IMR-90 (cell line): ENCODE measurements at regions not wholly inside any gene's neighbourhood (a gene's known extent, or its start where the extent isn't known, plus 50 kb on each side); places are given as distances from the start of the nearest gene placed in this dataset.

Experiments
- ATAC-seq: fragments of 200-7000 bp; cut with Tn5 transposase; 2 replicates; pipeline ENCODE4 v1.9.1; 2020; ENCODE audit warnings: low read depth, mild to moderate bottlenecking, moderate library complexity
- BruUV-seq: library from RNA; stranded (reverse); fragments of 400-500 nt; replicated peaks from 2 replicates; lab custom pipeline; 2021; lab: Mats Ljungman, UMichigan
- CTCF ChIA-PET: fragments of 300-600 bp; formaldehyde crosslinking; extraction: SDS; loops from one replicate; lab custom pipeline; 2021; ENCODE audit warnings: antibody characterized with exemption; lab: Yijun Ruan, JAX
- POLR2A ChIA-PET: fragments of 300-600 bp; sonication (Branson Sonifier 250); formaldehyde crosslinking; loops from one replicate; lab custom pipeline; 2022; ENCODE audit warnings: antibody characterized with exemption; ENCODE audit not compliant: unreplicated experiment; lab: Charles Lee
- DNase-seq: peaks from one replicate; pipeline ENCODE4 v3.0.0; 2013
- H2AFZ ChIP-seq: replicated peaks from 2 replicates; pipeline ENCODE3; 2013; ENCODE audit warnings: low read length, mild to moderate bottlenecking; ENCODE audit not compliant: poor library complexity
- H2AK5ac ChIP-seq: 2 replicates; pipeline ENCODE4 v1.6.1; 2013; ENCODE audit warnings: low read depth, low read length, inconsistent platforms
- H2AK9ac ChIP-seq: replicated peaks from 2 replicates; pipeline ENCODE3; 2013; ENCODE audit warnings: mild to moderate bottlenecking, low read depth, low read length, moderate library complexity; ENCODE audit not compliant: poor library complexity
- H2BK120ac ChIP-seq: 2 replicates; pipeline ENCODE4 v1.6.1; 2013; ENCODE audit warnings: low read depth, low read length, inconsistent platforms
- H2BK15ac ChIP-seq: 3 replicates; pipeline ENCODE4 v1.6.1; 2013; ENCODE audit warnings: low read depth, low read length, inconsistent platforms
- H2BK20ac ChIP-seq: 2 replicates; pipeline ENCODE4 v1.6.1; 2013; ENCODE audit warnings: low read depth, mild to moderate bottlenecking, inconsistent platforms, low read length, moderate library complexity
- H2BK5ac ChIP-seq: 2 replicates; pipeline ENCODE4 v1.6.1; 2013; ENCODE audit warnings: mild to moderate bottlenecking, low read depth, low read length, inconsistent platforms; ENCODE audit not compliant: poor library complexity, severe bottlenecking
- H3K14ac ChIP-seq: replicated peaks from 2 replicates; pipeline ENCODE4 v1.6.1; 2013; ENCODE audit warnings: low read depth, low read length, inconsistent platforms
- H3K18ac ChIP-seq: 2 replicates; pipeline ENCODE4 v1.6.1; 2013; ENCODE audit warnings: low read depth, low read length, control low read depth
- H3K23ac ChIP-seq: 2 replicates; pipeline ENCODE4 v1.6.1; 2013; ENCODE audit warnings: low read depth, low read length, inconsistent platforms
- H3K27ac ChIP-seq: 2 replicates; pipeline ENCODE4 v1.5.1; 2013; ENCODE audit warnings: mild to moderate bottlenecking, control low read depth, low read length; ENCODE audit not compliant: insufficient read depth
- H3K27me3 ChIP-seq: 2 replicates; pipeline ENCODE4 v1.6.1; 2013; ENCODE audit warnings: low read length; ENCODE audit not compliant: control insufficient read depth, insufficient read depth
- H3K36me3 ChIP-seq: 2 replicates; pipeline ENCODE4 v1.6.1; 2013; ENCODE audit warnings: low read length, mixed read lengths; ENCODE audit not compliant: control insufficient read depth, insufficient read depth
- H3K4ac ChIP-seq: 2 replicates; pipeline ENCODE4 v1.6.1; 2013; ENCODE audit warnings: low read depth, low read length, inconsistent platforms
- H3K4me1 ChIP-seq: 2 replicates; pipeline ENCODE4 v1.6.1; 2013; ENCODE audit warnings: low read length, mixed read lengths; ENCODE audit not compliant: control insufficient read depth, insufficient read depth
- H3K4me2 ChIP-seq: 2 replicates; pipeline ENCODE4 v1.6.1; 2013; ENCODE audit warnings: low read depth, mild to moderate bottlenecking, control low read depth, low read length, moderate library complexity
- H3K4me3 ChIP-seq: 2 replicates; pipeline ENCODE4 v1.5.1; 2013; ENCODE audit warnings: low read depth, mild to moderate bottlenecking, control low read depth, low read length, moderate library complexity; ENCODE audit not compliant: insufficient read depth
- H3K56ac ChIP-seq: 2 replicates; pipeline ENCODE4 v1.6.1; 2013; ENCODE audit warnings: low read length, inconsistent platforms; ENCODE audit not compliant: insufficient read depth; ENCODE audit errors: extremely low read depth
- H3K79me1 ChIP-seq, 2 experiments: 2 replicates each; pipeline ENCODE4 v1.6.1; 2013; ENCODE audit warnings: low read length in 2 of 2, inconsistent platforms in 1 of 2, low read depth in 1 of 2
- H3K9ac ChIP-seq: 2 replicates; pipeline ENCODE4 v1.6.1; 2013; ENCODE audit warnings: low read depth, low read length, control low read depth
- H3K9me1 ChIP-seq: 2 replicates; pipeline ENCODE4 v1.6.1; 2013; ENCODE audit warnings: low read length, inconsistent platforms; ENCODE audit not compliant: insufficient read depth
- H3K9me3 ChIP-seq: 2 replicates; pipeline ENCODE4 v1.6.1; 2013; ENCODE audit warnings: low read length; ENCODE audit not compliant: control insufficient read depth, insufficient read depth
- H4K20me1 ChIP-seq: 2 replicates; pipeline ENCODE4 v1.6.1; 2013; ENCODE audit warnings: low read length, inconsistent platforms; ENCODE audit not compliant: insufficient read depth
- H4K5ac ChIP-seq: 2 replicates; pipeline ENCODE4 v1.6.1; 2013; ENCODE audit warnings: mild to moderate bottlenecking, low read depth, low read length, control low read depth
- H4K8ac ChIP-seq, 2 experiments: 2 replicates each; pipeline ENCODE4 v1.6.1; 2013; ENCODE audit warnings: low read depth in 2 of 2, low read length in 2 of 2, control low read depth in 1 of 2, inconsistent platforms in 1 of 2
- H4K91ac ChIP-seq: 2 replicates; pipeline ENCODE4 v1.6.1; 2013; ENCODE audit warnings: low read depth, low read length, inconsistent platforms; ENCODE audit not compliant: insufficient read depth
- BHLHE40 ChIP-seq: fragments of 150-350 bp; IDR thresholded peaks from 2 replicates; pipeline ENCODE4 v1.6.1; 2016; ENCODE audit warnings: mild to moderate bottlenecking, low read depth, low read length
- CEBPB ChIP-seq: IDR thresholded peaks from 2 replicates; pipeline ENCODE4 v1.6.1; 2012; ENCODE audit warnings: low read depth, low read length, improper control_type of control experiment
- CHD1 ChIP-seq: IDR thresholded peaks from 2 replicates; pipeline ENCODE4 v1.6.1; 2012; ENCODE audit warnings: low read depth, low read length, improper control_type of control experiment
- CTCF ChIP-seq: conservative IDR thresholded peaks from 2 replicates; pipeline ENCODE4 v1.5.1; 2012; ENCODE audit warnings: mild to moderate bottlenecking, low read depth, low read length, improper control_type of control experiment
- ELK1 ChIP-seq: fragments of 150-350 bp; IDR thresholded peaks from 2 replicates; pipeline ENCODE4 v1.6.1; 2016; ENCODE audit warnings: low read depth, mild to moderate bottlenecking, low read length, moderate library complexity, borderline replicate concordance
- FOS ChIP-seq: fragments of 150-350 bp; IDR thresholded peaks from 2 replicates; pipeline ENCODE4 v1.6.1; 2016; ENCODE audit warnings: low read depth, low read length
- MAFK ChIP-seq: IDR thresholded peaks from 2 replicates; pipeline ENCODE4 v1.6.1; 2012; ENCODE audit warnings: low read depth, low read length, improper control_type of control experiment
- MAZ ChIP-seq: IDR thresholded peaks from 2 replicates; pipeline ENCODE4 v1.6.1; 2012; ENCODE audit warnings: low read depth, mild to moderate bottlenecking, low read length, improper control_type of control experiment, moderate library complexity, borderline replicate concordance
- MXI1 ChIP-seq: IDR thresholded peaks from 2 replicates; pipeline ENCODE4 v1.6.1; 2012; ENCODE audit warnings: low read depth, mild to moderate bottlenecking, low read length, moderate library complexity, borderline replicate concordance
- NFE2L2 ChIP-seq: fragments of 150-350 bp; IDR thresholded peaks from 2 replicates; pipeline ENCODE4 v1.6.1; 2016; ENCODE audit warnings: low read depth, mild to moderate bottlenecking, low read length
- POLR2A ChIP-seq: IDR thresholded peaks from 2 replicates; pipeline ENCODE4 v1.6.1; 2012; ENCODE audit warnings: mild to moderate bottlenecking, low read depth, low read length
- RAD21 ChIP-seq: IDR thresholded peaks from 2 replicates; pipeline ENCODE4 v1.6.1; 2012; ENCODE audit warnings: low read length, improper control_type of control experiment
- RCOR1 ChIP-seq: IDR thresholded peaks from 2 replicates; pipeline ENCODE4 v1.6.1; 2012; ENCODE audit warnings: mild to moderate bottlenecking, low read length, improper control_type of control experiment; ENCODE audit not compliant: insufficient replicate concordance
- RFX5 ChIP-seq: IDR thresholded peaks from 2 replicates; pipeline ENCODE4 v1.8.0; 2012; ENCODE audit warnings: low read depth, mild to moderate bottlenecking, low read length, moderate library complexity
- USF2 ChIP-seq: fragments of 150-350 bp; IDR thresholded peaks from 2 replicates; pipeline ENCODE4 v1.6.1; 2017; ENCODE audit warnings: mild to moderate bottlenecking, antibody characterized with exemption, low read length, low read depth
- WGBS, 2 experiments: methylation state at CpG; one replicate each; pipeline versions ENCODE4 v1.1.5 to v1.1.7; 2013; ENCODE audit warnings: missing lambda C conversion rate in 2 of 2; ENCODE audit not compliant: insufficient read length in 1 of 2; ENCODE audit errors: extremely low coverage in 2 of 2; 5-methylcytosine and 5-hydroxymethylcytosine counted together
- dilution Hi-C: fragments of 300-500 bp; cut with HindIII; formaldehyde crosslinking; loops from one replicate; pipeline ENCODE4 v1.14.3; 2018; ENCODE audit warnings: low sequenced_read_pairs; ENCODE audit not compliant: unreplicated experiment
- in situ Hi-C: fragments of 300-500 bp; cut with MboI; formaldehyde crosslinking; loops from 3 replicates; pipeline ENCODE4 v1.14.3; 2019; ENCODE audit warnings: low sequenced_read_pairs, inconsistent platforms, mixed read lengths
- intact Hi-C: fragments of 100-400 bp; cut with micrococcal nuclease; formaldehyde crosslinking; loops from 2 replicates; pipeline ENCODE4 v1.10.0; 2022

DNA sequence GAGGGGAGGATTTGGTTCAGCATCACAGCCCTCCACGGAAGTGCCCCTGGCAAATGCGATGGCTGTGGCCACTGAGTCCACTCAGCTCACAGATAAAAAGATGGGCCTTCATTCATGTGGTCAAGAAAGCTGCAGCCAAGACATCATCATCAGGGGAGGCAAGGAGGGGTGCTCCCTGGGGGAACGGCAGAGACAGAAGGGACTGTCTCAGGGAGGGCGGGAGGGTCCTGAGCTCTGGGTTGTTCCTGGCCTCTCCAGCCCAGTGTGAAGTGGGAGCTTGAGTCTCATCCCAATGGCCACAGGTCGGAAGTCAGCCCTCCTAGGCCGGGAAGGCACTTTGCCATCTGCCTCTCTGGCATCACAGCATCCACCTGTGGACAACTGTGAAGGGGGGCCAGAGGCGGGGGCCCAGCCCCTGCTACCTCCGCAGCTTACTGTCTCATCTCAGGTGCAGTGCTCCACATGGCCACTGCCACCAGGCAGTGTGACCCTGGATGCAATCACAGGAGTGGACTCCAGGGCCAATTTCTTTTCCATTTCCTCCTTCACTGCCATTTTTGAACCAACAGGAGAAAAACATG is 137.8 kb upstream of the SOX1 start:
- H3K18ac ChIP-seq: no peak overlapping the region
- CTCF ChIA-PET: no interaction called here
- no peaks in the 10 kb centered on the region for H3K27me3 ChIP-seq
- no peak overlapping the region for H2BK120ac ChIP-seq
- no peak overlapping the region for H4K91ac ChIP-seq
- no peaks in the 10 kb centered on the region for H4K20me1 ChIP-seq
- H3K79me1 ChIP-seq: no peaks in the 10 kb centered on the region
- no peak overlapping the region for H2BK15ac ChIP-seq
- no peaks in the 10 kb centered on the region for H3K9me1 ChIP-seq
- H2BK5ac ChIP-seq: no peak overlapping the region
- H3K56ac ChIP-seq: no peak overlapping the region
- peaks cover 31% of the 10 kb centered on the region for H3K9me3 ChIP-seq
- no peaks in the 10 kb centered on the region for H3K4me1 ChIP-seq
- TF ChIP-seq POLR2A (no peak), ELK1 (no peak), RCOR1 (no peak), RAD21 (no peak), MAZ (no peak), CHD1 (no peak), CEBPB (no peak), CTCF (no peak), BHLHE40 (no peak), USF2 (no peak), NFE2L2 (no peak), RFX5 (no peak), MXI1 (no peak), MAFK (no peak), FOS (no peak)
- H2AFZ ChIP-seq: no peak overlapping the region
- intact Hi-C loops: no loop called here
- H2AK9ac ChIP-seq: no peak overlapping the region
- no peak overlapping the region for H4K8ac ChIP-seq
- no peak overlapping the region for H3K4ac ChIP-seq
- no peak overlapping the region for H3K23ac ChIP-seq
- no peak overlapping the region for H3K9ac ChIP-seq
- BruUV-seq: no TSS peak
- no peak overlapping the region for H4K5ac ChIP-seq
- no peak overlapping the region for H3K4me2 ChIP-seq
- ATAC-seq (no peak), DNase-seq (no peak)
- 31% methylated on average over 3 of the region's 8 CpGs; no CpG with 5 or more reads in 1 of the 2 experiments for WGBS, 2 experiments
- POLR2A ChIA-PET: no interaction called here
- no peak overlapping the region for H3K27ac ChIP-seq
- H3K14ac ChIP-seq: no peak overlapping the region
- in situ Hi-C loops: no loop called here
- dilution Hi-C loops: no loop called here
- H2AK5ac ChIP-seq: no peak overlapping the region
- no peak overlapping the region for H3K4me3 ChIP-seq
- no peaks in the 10 kb centered on the region for H3K36me3 ChIP-seq
- no peak overlapping the region for H2BK20ac ChIP-seq
